ENCODE measurements at regions not wholly inside any gene's neighbourhood (a gene's known extent, or its start where the extent isn't known, plus 50 kb on each side); places are given as distances from the start of the nearest gene placed in this dataset.
"Not testable (repeated sequence)": the region's sequence is repeated elsewhere in the genome, so short reads cannot be mapped to it uniquely, and the experiment has no call there.

GRCh38 chr1:224791362-224791941, 138.0 kb upstream of the DNAH14 start:
- DNase-seq, result no peak

GRCh38 chr1:224795591-224795990, 133.9 kb upstream of the DNAH14 start:
- no peak for DNase-seq

GRCh38 chr1:224799083-224799482, 130.4 kb upstream of the DNAH14 start:
- no peak for DNase-seq

- peak in 4 of 58 donors; percentile 3 to 20 (median 12) for DNase-seq
Observed at GRCh38 chr1:224800486-224801119, 128.9 kb upstream of the DNAH14 start.

- no peak for DNase-seq
Observed at GRCh38 chr1:224801844-224802490, 127.5 kb upstream of the DNAH14 start.

- DNase-seq, result peak in 7 of 58 donors; percentile 3 to 29 (median 9)
Observed at GRCh38 chr1:224802617-224803016, 126.9 kb upstream of the DNAH14 start.

GRCh38 chr1:224804220-224804619, 125.3 kb upstream of the DNAH14 start:
- DNase-seq, result no peak

GRCh38 chr1:224805889-224806288, 123.6 kb upstream of the DNAH14 start:
- no peak for DNase-seq

GRCh38 chr1:224809137-224809536, 120.3 kb upstream of the DNAH14 start:
- no peak for DNase-seq

GRCh38 chr1:224809613-224810012, 119.9 kb upstream of the DNAH14 start:
- no peak for DNase-seq

- DNase-seq, result no peak
Observed at GRCh38 chr1:224811564-224811963, 117.9 kb upstream of the DNAH14 start.

GRCh38 chr1:224815647-224816046, 113.8 kb upstream of the DNAH14 start:
- no peak for DNase-seq

GRCh38 chr1:224816062-224816461, 113.4 kb upstream of the DNAH14 start:
- DNase-seq, result no peak

- DNase-seq, result no peak
Observed at GRCh38 chr1:224817382-224817781, 112.1 kb upstream of the DNAH14 start.

GRCh38 chr1:224819861-224820260, 109.6 kb upstream of the DNAH14 start:
- no peak for DNase-seq

- DNase-seq, result no peak
Observed at GRCh38 chr1:224820341-224820740, 109.1 kb upstream of the DNAH14 start.

GRCh38 chr1:224821751-224822150, 107.7 kb upstream of the DNAH14 start:
- DNase-seq, result not testable (repeated sequence)

GRCh38 chr1:224825525-224826000, 103.9 kb upstream of the DNAH14 start:
- no peak for DNase-seq

GRCh38 chr1:224828691-224829090, 100.8 kb upstream of the DNAH14 start:
- DNase-seq, result no peak

GRCh38 chr1:224831501-224831900, 98.0 kb upstream of the DNAH14 start:
- no peak for DNase-seq

- not testable (repeated sequence) for DNase-seq
Observed at GRCh38 chr1:224839648-224840300, 89.7 kb upstream of the DNAH14 start.

GRCh38 chr1:224841803-224842202, 87.7 kb upstream of the DNAH14 start:
- DNase-seq, result not testable (repeated sequence)
